ENCODE measurements at regions not wholly inside any gene's neighbourhood (a gene's known extent, or its start where the extent isn't known, plus 50 kb on each side); places are given as distances from the start of the nearest gene placed in this dataset.

- no peak for DNase-seq (ENCODE audit: low spot score)
Observed at GRCh38 chr10:36114913-36115312, 472.8 kb upstream of the FZD8 start.

GRCh38 chr10:36114141-36114540 lies 472.0 kb upstream of the FZD8 start:
- no peak for DNase-seq (ENCODE audit: low spot score)

- DNase-seq (ENCODE audit: low spot score) = no peak
Observed at GRCh38 chr10:36111676-36112075, 469.6 kb upstream of the FZD8 start.

GRCh38 chr10:36110097-36110496 lies 468.0 kb upstream of the FZD8 start:
- DNase-seq (ENCODE audit: low spot score) = no peak

- DNase-seq (ENCODE audit: low spot score) = no peak
Observed at GRCh38 chr10:36109399-36110023, 467.4 kb upstream of the FZD8 start.

GRCh38 chr10:36097696-36098095 lies 455.6 kb upstream of the FZD8 start:
- DNase-seq (ENCODE audit: low spot score) = no peak

GRCh38 chr10:36096576-36096975 lies 454.5 kb upstream of the FZD8 start:
- DNase-seq (ENCODE audit: low spot score) = no peak

- no peak for DNase-seq (ENCODE audit: low spot score)
Observed at GRCh38 chr10:36094096-36094495, 452.0 kb upstream of the FZD8 start.

- DNase-seq (ENCODE audit: low spot score) = no peak
Observed at GRCh38 chr10:36092116-36092515, 450.0 kb upstream of the FZD8 start.

GRCh38 chr10:36091007-36091406 lies 448.9 kb upstream of the FZD8 start:
- no peak for DNase-seq (ENCODE audit: low spot score)

GRCh38 chr10:36089790-36090440 lies 447.8 kb upstream of the FZD8 start:
- DNase-seq (ENCODE audit: low spot score) = no peak

- no peak for DNase-seq (ENCODE audit: low spot score)
Observed at GRCh38 chr10:36087006-36088005, 445.2 kb upstream of the FZD8 start.

GRCh38 chr10:36075196-36075595 lies 433.1 kb upstream of the FZD8 start:
- DNase-seq (ENCODE audit: low spot score) = no peak

- no peak for DNase-seq (ENCODE audit: low spot score)
Observed at GRCh38 chr10:36073796-36074345, 431.8 kb upstream of the FZD8 start.

GRCh38 chr10:36068542-36068941 lies 426.4 kb upstream of the FZD8 start:
- no peak for DNase-seq (ENCODE audit: low spot score)

- DNase-seq (ENCODE audit: low spot score) = no peak
Observed at GRCh38 chr10:36067748-36068147, 425.7 kb upstream of the FZD8 start.

GRCh38 chr10:36066850-36067249 lies 424.8 kb upstream of the FZD8 start:
- DNase-seq (ENCODE audit: low spot score) = no peak

GRCh38 chr10:36066102-36066501 lies 424.0 kb upstream of the FZD8 start:
- DNase-seq (ENCODE audit: low spot score) = no peak

- DNase-seq (ENCODE audit: low spot score) = no peak
Observed at GRCh38 chr10:36063396-36063795, 421.3 kb upstream of the FZD8 start.

- DNase-seq (ENCODE audit: low spot score) = no peak
Observed at GRCh38 chr10:36057731-36058130, 415.6 kb upstream of the FZD8 start.

- DNase-seq (ENCODE audit: low spot score) = no peak
Observed at GRCh38 chr10:36057180-36057579, 415.1 kb upstream of the FZD8 start.

GRCh38 chr10:36053775-36054174 lies 411.7 kb upstream of the FZD8 start:
- no peak for DNase-seq (ENCODE audit: low spot score)
